ENCODE measurements at regions not wholly inside any gene's neighbourhood (a gene's known extent, or its start where the extent isn't known, plus 50 kb on each side); places are given as distances from the start of the nearest gene placed in this dataset.

DNA sequence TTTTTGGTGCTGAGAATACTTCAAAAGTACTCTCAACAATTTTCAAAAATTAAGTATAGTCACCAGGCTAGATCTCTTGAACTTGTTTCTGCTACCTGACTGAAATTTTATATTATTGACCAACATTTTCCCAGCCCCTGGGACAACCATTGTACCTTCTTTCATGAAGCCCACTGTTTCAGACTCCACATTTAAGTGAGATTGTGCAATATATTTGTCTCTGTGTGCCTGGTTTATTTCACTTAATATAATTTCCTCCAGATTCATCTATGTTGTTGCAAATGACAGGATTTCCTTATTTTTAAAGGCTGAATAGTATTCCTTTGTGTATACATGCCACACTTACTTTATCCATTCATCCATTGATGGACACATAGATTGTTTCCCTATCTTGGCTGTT lies 354.2 kb upstream of the VRK2 start:
- Histone ChIP-seq H3K27me3 (no peaks in the 10 kb centered on the region), H3K27ac (no peak overlapping the region), H3K9me3 (peaks cover 0 to 10% (median 0%) of the 10 kb centered on the region in 3 donors), H3K4me1 (no peaks in the 10 kb centered on the region), H3K4me3 (no peak overlapping the region), H3K36me3 (replicated peaks in 1 of 2; ENCODE audit: insufficient read depth in 1 of 2, low read depth in 2 of 2) (no peaks in the 10 kb centered on the region)
- intact Hi-C loops (cut with DNase I): no loop called here
- TF ChIP-seq POLR2A (IDR thresholded peaks at IDR 0.05): no peak
- TF ChIP-seq, protein P1, sequence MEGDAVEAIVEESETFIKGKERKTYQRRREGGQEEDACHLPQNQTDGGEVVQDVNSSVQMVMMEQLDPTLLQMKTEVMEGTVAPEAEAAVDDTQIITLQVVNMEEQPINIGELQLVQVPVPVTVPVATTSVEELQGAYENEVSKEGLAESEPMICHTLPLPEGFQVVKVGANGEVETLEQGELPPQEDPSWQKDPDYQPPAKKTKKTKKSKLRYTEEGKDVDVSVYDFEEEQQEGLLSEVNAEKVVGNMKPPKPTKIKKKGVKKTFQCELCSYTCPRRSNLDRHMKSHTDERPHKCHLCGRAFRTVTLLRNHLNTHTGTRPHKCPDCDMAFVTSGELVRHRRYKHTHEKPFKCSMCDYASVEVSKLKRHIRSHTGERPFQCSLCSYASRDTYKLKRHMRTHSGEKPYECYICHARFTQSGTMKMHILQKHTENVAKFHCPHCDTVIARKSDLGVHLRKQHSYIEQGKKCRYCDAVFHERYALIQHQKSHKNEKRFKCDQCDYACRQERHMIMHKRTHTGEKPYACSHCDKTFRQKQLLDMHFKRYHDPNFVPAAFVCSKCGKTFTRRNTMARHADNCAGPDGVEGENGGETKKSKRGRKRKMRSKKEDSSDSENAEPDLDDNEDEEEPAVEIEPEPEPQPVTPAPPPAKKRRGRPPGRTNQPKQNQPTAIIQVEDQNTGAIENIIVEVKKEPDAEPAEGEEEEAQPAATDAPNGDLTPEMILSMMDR (IDR thresholded peaks at IDR 0.05): no peak
- DNase-seq (no peak), ATAC-seq (no peak)

GRCh38 chr2:57693177-57693576 lies 353.4 kb upstream of the VRK2 start:
- Histone ChIP-seq H3K9me3 (peaks cover 0 to 10% (median 0%) of the 10 kb centered on the region in 3 donors), H3K4me1 (no peaks in the 10 kb centered on the region), H3K36me3 (replicated peaks in 1 of 2; ENCODE audit: insufficient read depth in 1 of 2, low read depth in 2 of 2) (no peaks in the 10 kb centered on the region), H3K4me3 (no peak overlapping the region), H3K27me3 (no peaks in the 10 kb centered on the region), H3K27ac (no peak overlapping the region)
- TF ChIP-seq, protein P1 (IDR thresholded peaks at IDR 0.05): no peak
- no peak for TF ChIP-seq POLR2A (IDR thresholded peaks at IDR 0.05)
- DNase-seq: no peak
- intact Hi-C loops (cut with DNase I): no loop called here
- no peak for ATAC-seq

DNA sequence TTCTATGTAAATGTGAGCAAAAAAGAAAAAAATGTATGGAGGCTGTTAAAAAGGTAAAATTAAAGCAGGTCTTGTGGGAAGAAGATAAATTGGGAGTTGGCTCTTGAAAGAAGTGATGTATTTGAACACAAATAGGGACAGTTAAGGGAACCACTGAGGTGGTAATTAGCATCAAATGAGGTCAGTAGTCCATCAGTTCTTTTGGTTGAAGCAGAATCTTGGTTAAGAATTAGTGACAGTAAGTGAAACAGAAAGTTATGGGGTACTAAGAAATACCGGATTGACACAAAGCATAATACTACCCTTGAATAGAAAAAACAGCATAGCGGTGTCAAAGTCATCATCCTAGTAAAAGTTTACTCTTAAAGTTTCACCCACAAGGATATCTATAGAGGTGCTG lies 352.6 kb upstream of the VRK2 start:
- Histone ChIP-seq H3K36me3 (replicated peaks in 1 of 2; ENCODE audit: insufficient read depth in 1 of 2, low read depth in 2 of 2) (no peaks in the 10 kb centered on the region), H3K4me3 (no peak overlapping the region), H3K27me3 (no peaks in the 10 kb centered on the region), H3K9me3 (peaks cover 0 to 10% (median 0%) of the 10 kb centered on the region in 3 donors), H3K4me1 (no peaks in the 10 kb centered on the region), H3K27ac (no peak overlapping the region)
- WGBS, 2 donors: 63 to 87% methylated on average over 2 of the region's 2 CpGs
- DNase-seq: no peak
- TF ChIP-seq, protein P1 (IDR thresholded peaks at IDR 0.05): no peak
- TF ChIP-seq POLR2A (IDR thresholded peaks at IDR 0.05): no peak
- ATAC-seq: no peak
- intact Hi-C loops (cut with DNase I): no loop called here

DNA sequence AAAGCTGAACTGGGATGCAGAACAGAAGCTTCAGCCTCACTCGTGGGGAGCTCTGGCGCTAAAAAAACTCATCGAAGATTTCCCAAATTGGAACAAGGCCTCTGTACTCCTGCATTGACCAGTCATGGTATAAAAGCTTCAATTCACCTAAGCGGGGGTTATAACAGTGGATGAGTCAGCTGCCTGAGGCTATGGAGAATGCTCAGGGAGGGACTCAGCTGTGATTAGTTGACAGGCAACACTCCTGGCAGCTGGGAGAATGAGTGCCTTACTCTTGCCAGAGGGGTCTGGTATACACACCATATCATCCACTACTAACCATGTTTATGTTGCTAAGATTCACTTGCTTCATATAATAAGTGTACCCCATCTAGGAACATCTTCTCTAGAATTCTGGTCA lies 350.6 kb upstream of the VRK2 start:
- Histone ChIP-seq H3K27ac (no peak overlapping the region), H3K4me3 (no peak overlapping the region), H3K27me3 (no peaks in the 10 kb centered on the region), H3K36me3 (replicated peaks in 1 of 2; ENCODE audit: insufficient read depth in 1 of 2, low read depth in 2 of 2) (no peaks in the 10 kb centered on the region), H3K9me3 (peaks cover 0 to 3% (median 0%) of the 10 kb centered on the region in 3 donors), H3K4me1 (no peaks in the 10 kb centered on the region)
- intact Hi-C loops (cut with DNase I): no loop called here
- ATAC-seq (no peak), DNase-seq (no peak)
- TF ChIP-seq, protein P1 (IDR thresholded peaks at IDR 0.05): no peak
- TF ChIP-seq POLR2A (IDR thresholded peaks at IDR 0.05): no peak
- 85% methylated on average over 4 of the region's 4 CpGs for WGBS, 2 donors

- ATAC-seq: no peak
- no peak for DNase-seq
- Histone ChIP-seq H3K36me3 (replicated peaks in 1 of 2; ENCODE audit: insufficient read depth in 1 of 2, low read depth in 2 of 2) (no peaks in the 10 kb centered on the region), H3K27me3 (no peaks in the 10 kb centered on the region), H3K4me1 (no peaks in the 10 kb centered on the region), H3K27ac (no peak overlapping the region), H3K4me3 (no peak overlapping the region), H3K9me3 (no peaks in the 10 kb centered on the region)
- WGBS, 2 donors: 56 to 65% methylated on average over 1 of the region's 1 CpG
- intact Hi-C loops (cut with DNase I): no loop called here
- TF ChIP-seq POLR2A (IDR thresholded peaks at IDR 0.05): no peak
- TF ChIP-seq, protein P1 (IDR thresholded peaks at IDR 0.05): no peak
Observed at GRCh38 chr2:57698392-57698791, 348.2 kb upstream of the VRK2 start.
